Astrocyte (in vitro differentiated cells and primary cell): ENCODE measurements at regions not wholly inside any gene's neighbourhood (a gene's known extent, or its start where the extent isn't known, plus 50 kb on each side); places are given as distances from the start of the nearest gene placed in this dataset.

Experiments
- DNase-seq: peaks from one replicate; pipeline ENCODE4 v3.0.0-alpha.2; 2010; ENCODE audit warnings: low read depth
- FAIRE-seq: peaks from 2 replicates; lab custom pipeline; 2011; peaks lifted over from hg19 to GRCh38; lab: Jason Lieb, UNC
- H2AFZ ChIP-seq: 2 replicates; pipeline ENCODE4 v1.6.0; 2012; ENCODE audit warnings: low read depth, low read length, inconsistent platforms
- H3K27ac ChIP-seq: 2 replicates; pipeline ENCODE4 v1.5.1; 2011; ENCODE audit warnings: low read depth, low read length, inconsistent platforms
- H3K27me3 ChIP-seq: 2 replicates; pipeline ENCODE4 v1.6.0; 2011; ENCODE audit warnings: low read length, inconsistent platforms; ENCODE audit not compliant: insufficient read depth
- H3K36me3 ChIP-seq: 2 replicates; pipeline ENCODE4 v1.5.1; 2011; ENCODE audit warnings: low read length, inconsistent platforms; ENCODE audit not compliant: insufficient read depth
- H3K4me1 ChIP-seq: 2 replicates; pipeline ENCODE4 v1.5.1; 2011; ENCODE audit warnings: low read length, inconsistent platforms; ENCODE audit not compliant: insufficient read depth
- H3K4me2 ChIP-seq: 2 replicates; pipeline ENCODE4 v1.6.0; 2012; ENCODE audit warnings: low read length, inconsistent platforms
- H3K4me3 ChIP-seq: 2 replicates; pipeline ENCODE4 v1.5.1; 2011; ENCODE audit warnings: low read depth, mild to moderate bottlenecking, low read length, inconsistent platforms; ENCODE audit not compliant: insufficient read depth
- H3K79me2 ChIP-seq: 2 replicates; pipeline ENCODE4 v1.6.0; 2012; ENCODE audit warnings: mild to moderate bottlenecking, low read length, inconsistent platforms; ENCODE audit not compliant: insufficient read depth
- H3K9ac ChIP-seq: 2 replicates; pipeline ENCODE4 v1.6.0; 2012; ENCODE audit warnings: mild to moderate bottlenecking, low read length, inconsistent platforms
- H3K9me3 ChIP-seq: 2 replicates; pipeline ENCODE4 v1.5.1; 2012; ENCODE audit warnings: low read depth, mild to moderate bottlenecking, low read length, inconsistent platforms; ENCODE audit not compliant: insufficient read depth
- H4K20me1 ChIP-seq: 2 replicates; pipeline ENCODE4 v1.6.0; 2012; ENCODE audit warnings: low read length, inconsistent platforms; ENCODE audit not compliant: insufficient read depth
- H3K27ac Mint-ChIP-seq: one replicate; pipeline ENCODE4 v1.8.0; 2021; ENCODE audit warnings: mild to moderate bottlenecking, mixed read lengths; ENCODE audit not compliant: unreplicated experiment
- H3K27me3 Mint-ChIP-seq: one replicate; pipeline ENCODE4 v1.8.0; 2021; ENCODE audit warnings: low read depth, mixed read lengths; ENCODE audit not compliant: unreplicated experiment
- H3K36me3 Mint-ChIP-seq: one replicate; pipeline ENCODE4 v1.8.0; 2021; ENCODE audit warnings: low read depth, mixed read lengths; ENCODE audit not compliant: unreplicated experiment
- H3K4me1 Mint-ChIP-seq: one replicate; pipeline ENCODE4 v1.8.0; 2021; ENCODE audit warnings: low read depth, mixed read lengths; ENCODE audit not compliant: unreplicated experiment
- H3K4me3 Mint-ChIP-seq: one replicate; pipeline ENCODE4 v1.8.0; 2021; ENCODE audit warnings: mild to moderate bottlenecking, moderate library complexity, mixed read lengths; ENCODE audit not compliant: unreplicated experiment
- H3K9me3 Mint-ChIP-seq: one replicate; pipeline ENCODE4 v1.8.0; 2021; ENCODE audit warnings: mild to moderate bottlenecking, mixed read lengths; ENCODE audit not compliant: unreplicated experiment
- CTCF ChIP-seq: IDR thresholded peaks from 2 replicates; pipeline ENCODE4 v1.5.1; 2011; ENCODE audit warnings: low read depth, mild to moderate bottlenecking, inconsistent platforms, low read length, moderate library complexity; ENCODE audit not compliant: insufficient read depth
- EZH2 ChIP-seq: IDR thresholded peaks from 2 replicates; pipeline ENCODE4 v1.6.1; 2012; ENCODE audit warnings: mild to moderate bottlenecking, low read length, inconsistent platforms; ENCODE audit not compliant: insufficient read depth

GRCh38 chr12:22923768-22924167, 298.8 kb downstream of the ETNK1 start:
- no peaks in the 10 kb centered on the region for H3K36me3 Mint-ChIP-seq
- Histone ChIP-seq H3K9me3 (no peaks in the 10 kb centered on the region), H3K27ac (no peak overlapping the region), H3K79me2 (no peaks in the 10 kb centered on the region), H3K27me3 (no peaks in the 10 kb centered on the region), H3K4me2 (no peak overlapping the region), H3K4me1 (no peaks in the 10 kb centered on the region), H3K9ac (no peak overlapping the region), H3K4me3 (no peak overlapping the region), H3K36me3 (no peaks in the 10 kb centered on the region), H4K20me1 (no peaks in the 10 kb centered on the region), H2AFZ (no peak overlapping the region)
- no peaks in the 10 kb centered on the region for H3K9me3 Mint-ChIP-seq
- peaks cover 3% of the 10 kb centered on the region for H3K27me3 Mint-ChIP-seq
- no peak overlapping the region for H3K27ac Mint-ChIP-seq
- no peaks in the 10 kb centered on the region for H3K4me1 Mint-ChIP-seq
- no peak for FAIRE-seq
- TF ChIP-seq EZH2 (no peak), CTCF (no peak)
- no peak for DNase-seq
- no peak overlapping the region for H3K4me3 Mint-ChIP-seq

GRCh38 chr12:22924391-22924790, 299.4 kb downstream of the ETNK1 start:
- FAIRE-seq (no peak), DNase-seq (no peak)
- Histone ChIP-seq H3K4me2 (no peak overlapping the region), H3K9me3 (no peaks in the 10 kb centered on the region), H3K27me3 (no peaks in the 10 kb centered on the region), H3K4me3 (no peak overlapping the region), H4K20me1 (no peaks in the 10 kb centered on the region), H2AFZ (no peak overlapping the region), H3K4me1 (no peaks in the 10 kb centered on the region), H3K36me3 (no peaks in the 10 kb centered on the region), H3K9ac (no peak overlapping the region), H3K79me2 (no peaks in the 10 kb centered on the region), H3K27ac (no peak overlapping the region)
- H3K27ac Mint-ChIP-seq: no peak overlapping the region
- H3K4me1 Mint-ChIP-seq: no peaks in the 10 kb centered on the region
- H3K36me3 Mint-ChIP-seq: no peaks in the 10 kb centered on the region
- H3K27me3 Mint-ChIP-seq: peaks cover 3% of the 10 kb centered on the region
- no peak for TF ChIP-seq CTCF
- no peak for TF ChIP-seq EZH2
- no peaks in the 10 kb centered on the region for H3K9me3 Mint-ChIP-seq
- H3K4me3 Mint-ChIP-seq: no peak overlapping the region

GRCh38 chr12:22925623-22926022, 300.7 kb downstream of the ETNK1 start:
- no peak for DNase-seq
- H3K9ac ChIP-seq: no peak overlapping the region
- no peak overlapping the region for H3K27ac Mint-ChIP-seq

More at GRCh38 chr12:22925623-22926022, 300.7 kb downstream of the ETNK1 start:
- H3K36me3 ChIP-seq: no peaks in the 10 kb centered on the region
- no peaks in the 10 kb centered on the region for H3K27me3 ChIP-seq
- no peak overlapping the region for H3K27ac ChIP-seq
- FAIRE-seq: no peak
- no peaks in the 10 kb centered on the region for H3K79me2 ChIP-seq
- H3K9me3 ChIP-seq: no peaks in the 10 kb centered on the region
- H3K4me3 ChIP-seq: no peak overlapping the region
- H3K4me2 ChIP-seq: no peak overlapping the region
- Mint-ChIP-seq H3K4me1 (no peaks in the 10 kb centered on the region), H3K9me3 (no peaks in the 10 kb centered on the region), H3K27me3 (peaks cover 3% of the 10 kb centered on the region), H3K4me3 (no peak overlapping the region), H3K36me3 (no peaks in the 10 kb centered on the region)
- TF ChIP-seq CTCF (no peak), EZH2 (no peak)
- no peaks in the 10 kb centered on the region for H4K20me1 ChIP-seq
- H2AFZ ChIP-seq: no peak overlapping the region
- H3K4me1 ChIP-seq: no peaks in the 10 kb centered on the region
